GM12878 (cell line): ENCODE measurements at regions not wholly inside any gene's neighbourhood (a gene's known extent, or its start where the extent isn't known, plus 50 kb on each side); places are given as distances from the start of the nearest gene placed in this dataset.

Experiments
- EZH2 ChIP-seq: IDR thresholded peaks from 2 replicates; pipeline ENCODE4 v1.6.1; 2012; ENCODE audit warnings: low read depth, mild to moderate bottlenecking, control low read depth, inconsistent platforms, low read length, borderline replicate concordance; ENCODE audit not compliant: control insufficient read depth
- NRF1 ChIP-seq: conservative IDR thresholded peaks from 2 replicates; pipeline ENCODE4 v1.6.1; 2011; ENCODE audit warnings: mild to moderate bottlenecking, low read depth, low read length, improper control_type of control experiment
- RFX5 ChIP-seq: IDR thresholded peaks from 2 replicates; pipeline ENCODE4 v1.6.1; 2011; ENCODE audit warnings: low read depth, low read length, improper control_type of control experiment
- SMC3 ChIP-seq: IDR thresholded peaks from 2 replicates; pipeline ENCODE4 v1.6.1; 2011; ENCODE audit warnings: low read length, improper control_type of control experiment, borderline replicate concordance
- TBL1XR1 ChIP-seq: IDR thresholded peaks from 2 replicates; pipeline ENCODE4 v1.6.1; 2012; ENCODE audit warnings: low read depth, low read length, improper control_type of control experiment
- YY1 ChIP-seq: IDR thresholded peaks from 2 replicates; pipeline ENCODE4 v1.6.1; 2011; ENCODE audit warnings: low read depth, mild to moderate bottlenecking, low read length
- TF ChIP-seq, protein P1 (sequence below): IDR thresholded peaks from 2 replicates; pipeline ENCODE4 v1.6.1; 2011; ENCODE audit warnings: low read depth, low read length, improper control_type of control experiment, borderline replicate concordance
- TF ChIP-seq, protein P2 (sequence below): IDR thresholded peaks from 2 replicates; pipeline ENCODE4 v1.6.1; 2012; ENCODE audit warnings: improper control_type of control experiment, low read depth, low read length; ENCODE audit not compliant: insufficient replicate concordance

DNA sequence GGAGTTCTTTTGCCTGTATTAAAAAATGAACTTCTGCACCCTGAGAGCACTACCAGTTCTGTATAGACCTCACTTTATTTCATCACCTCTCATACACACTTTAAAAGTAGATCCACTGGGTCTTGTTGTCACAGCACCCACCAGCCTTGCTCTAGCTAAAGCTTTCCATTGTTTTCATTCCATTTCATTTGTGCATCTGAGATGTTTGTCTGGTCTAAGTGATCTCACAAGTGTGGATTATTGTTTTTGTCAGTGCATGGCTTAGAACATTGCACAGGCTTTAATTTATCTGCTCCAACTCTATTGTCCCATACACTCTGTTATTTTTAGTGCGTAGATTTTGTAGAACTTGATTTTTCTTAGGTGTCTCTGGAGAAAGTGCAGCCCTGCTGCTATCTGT lies 1157.5 kb upstream of the PABPC4L start (continued):
- TF ChIP-seq, protein P1, sequence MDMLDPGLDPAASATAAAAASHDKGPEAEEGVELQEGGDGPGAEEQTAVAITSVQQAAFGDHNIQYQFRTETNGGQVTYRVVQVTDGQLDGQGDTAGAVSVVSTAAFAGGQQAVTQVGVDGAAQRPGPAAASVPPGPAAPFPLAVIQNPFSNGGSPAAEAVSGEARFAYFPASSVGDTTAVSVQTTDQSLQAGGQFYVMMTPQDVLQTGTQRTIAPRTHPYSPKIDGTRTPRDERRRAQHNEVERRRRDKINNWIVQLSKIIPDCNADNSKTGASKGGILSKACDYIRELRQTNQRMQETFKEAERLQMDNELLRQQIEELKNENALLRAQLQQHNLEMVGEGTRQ, result no peak
- TF ChIP-seq YY1 (no peak), TBL1XR1 (no peak), EZH2 (no peak), SMC3 (no peak), RFX5 (no peak), NRF1 (no peak)
- TF ChIP-seq, protein P2, sequence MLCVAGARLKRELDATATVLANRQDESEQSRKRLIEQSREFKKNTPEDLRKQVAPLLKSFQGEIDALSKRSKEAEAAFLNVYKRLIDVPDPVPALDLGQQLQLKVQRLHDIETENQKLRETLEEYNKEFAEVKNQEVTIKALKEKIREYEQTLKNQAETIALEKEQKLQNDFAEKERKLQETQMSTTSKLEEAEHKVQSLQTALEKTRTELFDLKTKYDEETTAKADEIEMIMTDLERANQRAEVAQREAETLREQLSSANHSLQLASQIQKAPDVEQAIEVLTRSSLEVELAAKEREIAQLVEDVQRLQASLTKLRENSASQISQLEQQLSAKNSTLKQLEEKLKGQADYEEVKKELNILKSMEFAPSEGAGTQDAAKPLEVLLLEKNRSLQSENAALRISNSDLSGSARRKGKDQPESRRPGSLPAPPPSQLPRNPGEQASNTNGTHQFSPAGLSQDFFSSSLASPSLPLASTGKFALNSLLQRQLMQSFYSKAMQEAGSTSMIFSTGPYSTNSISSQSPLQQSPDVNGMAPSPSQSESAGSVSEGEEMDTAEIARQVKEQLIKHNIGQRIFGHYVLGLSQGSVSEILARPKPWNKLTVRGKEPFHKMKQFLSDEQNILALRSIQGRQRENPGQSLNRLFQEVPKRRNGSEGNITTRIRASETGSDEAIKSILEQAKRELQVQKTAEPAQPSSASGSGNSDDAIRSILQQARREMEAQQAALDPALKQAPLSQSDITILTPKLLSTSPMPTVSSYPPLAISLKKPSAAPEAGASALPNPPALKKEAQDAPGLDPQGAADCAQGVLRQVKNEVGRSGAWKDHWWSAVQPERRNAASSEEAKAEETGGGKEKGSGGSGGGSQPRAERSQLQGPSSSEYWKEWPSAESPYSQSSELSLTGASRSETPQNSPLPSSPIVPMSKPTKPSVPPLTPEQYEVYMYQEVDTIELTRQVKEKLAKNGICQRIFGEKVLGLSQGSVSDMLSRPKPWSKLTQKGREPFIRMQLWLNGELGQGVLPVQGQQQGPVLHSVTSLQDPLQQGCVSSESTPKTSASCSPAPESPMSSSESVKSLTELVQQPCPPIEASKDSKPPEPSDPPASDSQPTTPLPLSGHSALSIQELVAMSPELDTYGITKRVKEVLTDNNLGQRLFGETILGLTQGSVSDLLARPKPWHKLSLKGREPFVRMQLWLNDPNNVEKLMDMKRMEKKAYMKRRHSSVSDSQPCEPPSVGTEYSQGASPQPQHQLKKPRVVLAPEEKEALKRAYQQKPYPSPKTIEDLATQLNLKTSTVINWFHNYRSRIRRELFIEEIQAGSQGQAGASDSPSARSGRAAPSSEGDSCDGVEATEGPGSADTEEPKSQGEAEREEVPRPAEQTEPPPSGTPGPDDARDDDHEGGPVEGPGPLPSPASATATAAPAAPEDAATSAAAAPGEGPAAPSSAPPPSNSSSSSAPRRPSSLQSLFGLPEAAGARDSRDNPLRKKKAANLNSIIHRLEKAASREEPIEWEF, result no peak
